EH (cell line): ENCODE measurements at regions not wholly inside any gene's neighbourhood (a gene's known extent, or its start where the extent isn't known, plus 50 kb on each side); places are given as distances from the start of the nearest gene placed in this dataset.
A peak's percentile ranks its signal among the peaks of the same experiment; 100 is the strongest.

Source experiments
- DNase-seq: peaks from one replicate; pipeline ENCODE4 v3.0.0-alpha.2; 2015; ENCODE audit warnings: low read depth

DNA sequence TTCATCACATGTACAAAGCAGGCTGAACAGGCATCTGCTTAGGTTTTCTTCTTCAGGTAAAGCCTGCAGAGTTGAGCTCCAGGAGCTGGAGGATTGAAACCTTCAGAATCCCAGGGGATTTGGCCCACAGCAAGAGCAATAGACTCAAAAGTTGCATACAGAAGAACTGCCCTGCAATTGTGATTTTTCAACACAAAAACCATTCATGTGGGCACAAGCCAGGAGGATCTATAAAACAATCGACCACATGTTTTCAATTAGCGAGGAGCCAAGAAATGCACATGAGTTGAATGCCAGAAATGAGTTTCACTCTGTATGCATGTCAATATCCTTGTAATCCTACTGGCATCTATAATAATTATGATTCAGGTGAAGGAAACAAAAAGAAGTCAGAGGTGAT, 576.4 kb downstream of the HDGFL1 start:
- peak; percentile 49 for DNase-seq

- DNase-seq = no peak
These were observed 584.8 kb downstream of the HDGFL1 start for GRCh38 chr6:23154159-23154558.

GRCh38 chr6:23170049-23170448, 600.7 kb downstream of the HDGFL1 start:
- DNase-seq = no peak

- DNase-seq = peak; percentile 45
These were observed 603.9 kb downstream of the HDGFL1 start for GRCh38 chr6:23173234-23173633.

DNA sequence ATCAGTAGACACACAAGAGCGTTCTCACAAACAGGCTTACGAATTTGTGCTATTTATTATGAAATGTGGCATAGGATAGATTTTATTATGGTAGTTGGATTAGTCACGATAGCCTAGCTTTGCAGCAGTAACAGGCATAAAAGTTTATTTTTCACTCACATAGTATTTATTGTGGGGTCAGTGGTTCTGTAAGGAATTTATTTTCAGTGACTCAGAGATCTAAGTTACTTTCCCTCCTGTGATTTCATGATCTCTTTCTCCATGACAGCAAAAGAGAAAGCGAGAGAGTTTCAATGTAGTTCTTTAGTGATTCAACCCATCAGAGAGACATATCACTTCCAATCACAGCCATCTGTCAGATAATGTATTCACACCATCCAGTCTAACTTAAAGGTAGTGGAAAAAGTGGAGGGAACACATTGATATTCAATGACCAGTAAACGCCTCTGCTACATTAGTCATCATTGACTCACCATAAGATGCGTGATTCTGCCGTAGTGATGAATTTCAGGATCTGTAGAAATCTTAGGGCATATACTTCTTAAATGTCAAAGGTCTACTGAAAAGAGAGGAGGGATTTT, 605.5 kb downstream of the HDGFL1 start:
- DNase-seq = peak; percentile 97

GRCh38 chr6:23175391-23175790, 606.0 kb downstream of the HDGFL1 start:
- DNase-seq = no peak

- DNase-seq = no peak
These were observed 607.1 kb downstream of the HDGFL1 start for GRCh38 chr6:23176471-23176870.

DNA sequence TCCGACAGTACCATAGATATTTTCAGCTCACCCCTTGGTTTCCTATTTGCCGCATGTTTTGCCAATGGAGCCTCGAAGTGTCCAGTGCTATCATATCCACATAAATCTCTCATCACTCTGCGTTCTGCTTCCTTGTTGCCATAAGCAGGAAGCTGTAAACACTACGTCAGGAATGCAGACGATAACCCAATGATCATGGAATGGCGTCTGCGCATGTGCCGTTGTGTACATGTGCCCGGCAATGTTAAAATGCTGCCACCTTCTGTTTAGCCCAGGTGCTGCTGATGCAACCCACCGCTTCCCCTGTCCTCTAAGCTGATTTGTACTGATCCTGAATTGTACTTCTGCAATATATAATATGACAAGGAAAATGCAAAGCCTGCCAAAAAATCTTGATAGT, 607.5 kb downstream of the HDGFL1 start:
- DNase-seq = no peak

GRCh38 chr6:23177806-23178205, 608.4 kb downstream of the HDGFL1 start:
- DNase-seq = no peak

- DNase-seq = no peak
These were observed 610.6 kb downstream of the HDGFL1 start for GRCh38 chr6:23179994-23180393.

DNA sequence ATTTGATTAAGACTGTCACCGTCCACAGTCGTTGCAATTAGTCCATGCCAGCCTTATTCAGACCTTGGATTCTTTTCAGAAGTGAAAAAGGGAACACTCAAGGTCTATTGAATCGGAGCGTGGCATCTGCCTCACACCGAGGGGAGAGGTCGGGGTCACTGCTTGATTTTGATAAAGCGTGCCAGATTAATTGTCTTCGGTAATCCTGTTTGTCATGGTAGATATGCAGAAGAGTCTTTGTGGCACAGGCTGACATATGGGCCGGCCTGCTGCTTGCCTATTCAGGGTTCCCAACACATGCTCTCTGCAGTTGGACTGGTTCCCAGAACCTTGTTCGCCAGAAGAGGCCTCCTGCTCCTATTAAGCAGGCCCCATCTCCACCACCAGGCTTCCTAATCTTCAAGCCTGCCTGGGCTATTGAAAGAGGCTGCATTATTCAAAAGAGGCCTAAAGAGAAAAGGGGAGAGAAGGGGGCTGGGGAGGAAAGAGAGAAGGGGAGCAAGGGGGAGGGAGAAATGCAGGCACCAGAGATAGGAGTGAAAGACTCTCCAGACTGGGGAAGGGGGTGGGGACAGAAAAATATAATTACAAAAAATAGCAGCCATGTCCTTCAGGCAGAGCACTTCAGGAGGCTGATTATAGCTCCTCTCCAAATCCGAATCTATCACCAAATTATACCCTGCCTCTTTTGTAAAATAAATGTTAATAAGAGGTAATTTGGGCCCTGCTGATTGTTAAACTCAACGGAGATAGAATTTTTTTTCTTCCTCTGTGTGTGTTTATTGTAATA, 611.3 kb downstream of the HDGFL1 start:
- peak; percentile 81 for DNase-seq

GRCh38 chr6:23181356-23182110, 612.2 kb downstream of the HDGFL1 start:
- no peak for DNase-seq

DNA sequence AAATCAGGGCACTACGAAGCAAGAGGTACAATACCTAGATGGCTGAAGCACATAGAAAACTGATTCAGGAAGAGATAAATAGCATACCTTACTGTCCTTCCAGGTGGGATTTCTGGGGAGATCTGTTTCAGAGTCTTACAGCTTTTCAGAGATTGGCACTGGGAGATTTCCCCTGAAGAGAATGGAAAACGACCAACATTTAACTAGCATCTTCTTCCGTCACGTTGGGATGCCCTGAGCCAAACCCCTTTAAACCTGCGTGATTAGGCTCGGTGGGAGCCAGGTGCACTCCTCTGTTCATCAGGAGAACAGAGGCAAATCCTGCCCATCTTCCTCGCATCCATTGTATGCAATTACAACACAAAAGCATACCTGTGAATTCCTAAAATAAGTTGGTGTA, 614.5 kb downstream of the HDGFL1 start:
- no peak for DNase-seq

- DNase-seq = no peak
These were observed 615.0 kb downstream of the HDGFL1 start for GRCh38 chr6:23184351-23184750.

DNA sequence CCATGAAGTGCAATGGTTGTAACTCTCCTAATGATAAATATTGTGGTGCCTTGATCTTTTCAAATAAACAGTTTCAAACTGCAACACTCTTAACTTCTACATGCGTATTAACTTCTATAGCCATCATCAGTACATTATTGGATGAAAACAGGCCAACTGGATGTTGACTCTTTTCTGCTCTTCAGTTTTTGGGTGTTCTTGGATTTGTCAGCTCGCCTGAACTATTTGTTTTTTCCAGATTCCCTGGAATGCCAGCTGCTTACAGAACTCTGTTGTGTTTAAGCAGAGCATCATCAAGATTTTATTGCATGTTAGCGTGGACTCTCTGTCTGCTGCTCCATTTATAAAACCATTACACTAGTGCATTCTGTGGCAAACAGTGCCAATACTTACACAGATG, 626.1 kb downstream of the HDGFL1 start:
- no peak for DNase-seq

DNA sequence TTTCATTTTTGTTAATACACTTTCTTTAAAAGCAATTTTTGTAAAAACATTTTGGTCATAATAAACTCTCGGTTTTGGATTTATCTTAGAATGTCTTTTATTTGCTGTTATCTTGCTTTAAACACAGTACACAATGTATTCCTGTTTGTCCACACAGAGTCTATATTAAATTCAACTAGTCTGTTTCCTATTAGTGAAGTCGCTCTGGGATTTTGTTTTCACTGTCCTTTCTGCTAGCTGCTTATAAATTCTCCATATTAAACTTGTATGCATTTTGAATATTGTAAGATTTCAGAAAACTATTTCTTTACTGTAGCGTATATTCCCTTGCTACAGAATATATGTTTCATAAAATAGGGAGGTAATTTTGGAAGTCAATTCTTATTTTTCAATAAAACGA, 630.2 kb downstream of the HDGFL1 start:
- DNase-seq = no peak

DNA sequence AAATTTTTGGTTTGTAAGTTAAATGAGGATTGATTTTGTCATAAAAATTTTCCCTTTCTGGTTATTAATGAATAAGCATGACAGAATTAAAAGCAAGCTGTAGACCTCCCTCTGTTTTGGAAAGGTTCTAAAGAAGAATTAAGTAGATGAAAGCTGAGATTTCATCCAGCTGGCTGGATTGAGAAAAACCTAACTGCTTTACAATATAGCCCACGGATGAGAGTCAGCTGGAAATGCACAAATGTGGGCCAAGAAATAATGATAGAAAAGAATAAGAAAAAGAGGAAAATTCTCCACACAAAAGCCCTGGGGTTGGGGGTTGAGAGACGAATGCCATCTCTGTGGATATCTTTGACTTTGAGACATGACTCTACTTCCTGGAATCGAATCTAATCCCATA, 631.6 kb downstream of the HDGFL1 start:
- DNase-seq = no peak

- no peak for DNase-seq
These were observed 632.8 kb downstream of the HDGFL1 start for GRCh38 chr6:23202207-23202606.

DNA sequence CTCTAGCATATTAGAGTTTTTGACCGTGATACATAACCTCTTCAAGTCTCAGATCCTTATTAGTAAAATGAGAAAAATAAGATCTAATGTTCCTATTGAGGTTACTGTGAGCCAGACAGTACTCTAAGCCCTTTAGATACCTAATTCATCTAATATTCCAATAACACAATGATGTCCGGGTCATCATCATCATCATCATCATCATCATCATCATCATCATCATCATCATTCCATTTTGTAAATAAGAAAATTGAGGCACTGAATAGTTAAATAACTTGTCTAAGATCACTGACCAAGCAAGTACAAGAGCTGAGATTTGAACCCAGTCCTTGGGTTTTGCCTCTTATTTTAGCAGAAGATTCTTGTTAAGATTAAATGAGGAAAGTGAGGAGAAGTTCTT, 643.0 kb downstream of the HDGFL1 start:
- no peak for DNase-seq

GRCh38 chr6:23213193-23213592, 643.8 kb downstream of the HDGFL1 start:
- peak; percentile 40 for DNase-seq

DNA sequence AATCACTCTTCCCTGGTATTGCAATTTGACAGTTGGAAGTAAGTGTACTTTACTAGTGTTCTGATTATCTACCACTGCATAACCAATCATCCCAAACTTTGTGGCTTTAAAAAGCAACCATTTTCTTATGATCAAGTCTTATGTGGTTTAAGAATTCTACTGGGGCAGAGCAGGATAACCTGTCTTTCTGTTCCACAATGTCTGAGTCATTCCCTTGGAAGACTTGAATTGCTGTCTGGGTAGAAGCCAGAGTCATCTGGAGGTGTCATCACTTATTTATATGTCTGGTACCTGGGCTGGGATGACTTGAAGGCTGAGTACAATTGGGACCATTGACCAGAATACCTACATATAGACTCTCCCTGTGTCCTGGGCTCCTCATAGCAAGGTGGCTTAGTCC, 644.3 kb downstream of the HDGFL1 start:
- DNase-seq = peak; percentile 4

DNA sequence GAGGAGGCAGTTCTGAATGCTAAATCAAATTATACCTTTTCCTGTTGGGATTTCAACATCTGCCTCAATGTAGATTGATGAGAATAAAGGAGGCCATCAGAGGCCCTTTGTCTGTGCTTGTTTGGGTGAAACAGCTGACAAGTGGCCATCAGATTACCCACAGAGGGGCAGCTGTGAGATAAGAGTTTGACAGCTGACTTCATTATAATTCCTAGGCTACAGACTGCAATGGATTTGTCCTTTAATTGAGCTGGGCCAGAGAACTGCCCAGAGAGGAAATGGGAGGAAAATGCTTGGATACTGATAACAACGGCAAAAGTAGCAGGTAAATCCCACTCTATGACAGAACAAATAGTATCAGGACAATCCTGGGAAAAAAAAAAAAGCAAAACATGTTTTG, 649.4 kb downstream of the HDGFL1 start:
- no peak for DNase-seq

DNA sequence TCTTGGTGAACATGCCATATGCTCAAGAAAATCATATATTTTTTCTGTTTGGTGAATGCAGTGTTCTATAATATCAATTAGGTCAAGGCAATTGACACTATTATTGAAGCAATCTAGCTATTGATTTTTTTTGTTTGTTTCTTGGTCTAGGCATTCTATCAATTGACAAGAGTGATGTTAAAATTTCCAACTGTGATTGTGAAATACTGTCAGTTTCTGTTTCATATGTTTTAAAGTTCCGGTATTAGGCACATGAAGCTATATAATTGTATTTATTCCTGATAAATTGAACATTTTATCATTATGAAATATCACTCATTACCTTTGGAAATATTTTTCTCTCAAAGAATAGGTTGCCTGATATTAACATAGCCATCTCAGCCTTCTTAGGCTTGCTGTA, 653.4 kb downstream of the HDGFL1 start:
- no peak for DNase-seq
